ENCODE measurements at regions not wholly inside any gene's neighbourhood (a gene's known extent, or its start where the extent isn't known, plus 50 kb on each side); places are given as distances from the start of the nearest gene placed in this dataset.

DNA sequence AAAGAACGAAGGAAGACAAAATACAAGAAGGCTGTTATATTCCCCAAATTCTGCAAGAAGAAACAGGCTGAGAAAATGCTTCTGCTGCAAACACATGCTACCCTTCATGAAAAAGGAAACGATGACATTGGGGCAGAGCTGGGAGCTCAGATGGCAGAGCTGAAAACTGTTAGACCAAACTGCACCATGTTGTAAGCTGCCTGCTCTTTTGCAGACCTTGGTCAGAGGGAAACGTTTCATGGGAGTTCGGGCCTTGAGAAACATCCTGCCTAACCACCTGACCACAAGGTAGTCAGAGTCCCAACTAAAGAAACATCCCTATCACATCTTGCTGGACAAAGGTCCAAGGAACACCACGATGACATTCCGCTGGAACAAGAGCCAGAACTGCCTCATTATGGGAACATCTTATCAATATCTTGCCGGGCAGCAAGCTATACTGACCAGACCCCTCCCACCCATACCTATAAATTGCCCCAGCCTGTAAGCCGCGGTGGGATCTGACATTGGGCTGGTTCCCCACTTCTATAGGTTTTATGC is 110.7 kb upstream of the CTSC start:
- WGBS, 2 donors: 83 to 85% methylated on average over 9 of the region's 9 CpGs
- no peaks in the 10 kb centered on the region for H3K4me1 ChIP-seq
- H3K9me3 ChIP-seq: no peaks in the 10 kb centered on the region
- intact Hi-C loops (cut with DNase I): no loop called here
- DNase-seq: no peak
- H3K4me3 ChIP-seq: no peak overlapping the region
- H3K27me3 ChIP-seq: no peaks in the 10 kb centered on the region
- H3K27ac ChIP-seq: no peak overlapping the region
- H3K36me3 ChIP-seq: no peaks in the 10 kb centered on the region
- TF ChIP-seq, protein P1, sequence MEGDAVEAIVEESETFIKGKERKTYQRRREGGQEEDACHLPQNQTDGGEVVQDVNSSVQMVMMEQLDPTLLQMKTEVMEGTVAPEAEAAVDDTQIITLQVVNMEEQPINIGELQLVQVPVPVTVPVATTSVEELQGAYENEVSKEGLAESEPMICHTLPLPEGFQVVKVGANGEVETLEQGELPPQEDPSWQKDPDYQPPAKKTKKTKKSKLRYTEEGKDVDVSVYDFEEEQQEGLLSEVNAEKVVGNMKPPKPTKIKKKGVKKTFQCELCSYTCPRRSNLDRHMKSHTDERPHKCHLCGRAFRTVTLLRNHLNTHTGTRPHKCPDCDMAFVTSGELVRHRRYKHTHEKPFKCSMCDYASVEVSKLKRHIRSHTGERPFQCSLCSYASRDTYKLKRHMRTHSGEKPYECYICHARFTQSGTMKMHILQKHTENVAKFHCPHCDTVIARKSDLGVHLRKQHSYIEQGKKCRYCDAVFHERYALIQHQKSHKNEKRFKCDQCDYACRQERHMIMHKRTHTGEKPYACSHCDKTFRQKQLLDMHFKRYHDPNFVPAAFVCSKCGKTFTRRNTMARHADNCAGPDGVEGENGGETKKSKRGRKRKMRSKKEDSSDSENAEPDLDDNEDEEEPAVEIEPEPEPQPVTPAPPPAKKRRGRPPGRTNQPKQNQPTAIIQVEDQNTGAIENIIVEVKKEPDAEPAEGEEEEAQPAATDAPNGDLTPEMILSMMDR (IDR thresholded peaks at IDR 0.05): no peak
- TF ChIP-seq EP300 (IDR thresholded peaks at IDR 0.05) (no peak), POLR2AphosphoS5 (IDR thresholded peaks at IDR 0.05) (no peak), POLR2A (IDR thresholded peaks at IDR 0.05) (no peak)

DNA sequence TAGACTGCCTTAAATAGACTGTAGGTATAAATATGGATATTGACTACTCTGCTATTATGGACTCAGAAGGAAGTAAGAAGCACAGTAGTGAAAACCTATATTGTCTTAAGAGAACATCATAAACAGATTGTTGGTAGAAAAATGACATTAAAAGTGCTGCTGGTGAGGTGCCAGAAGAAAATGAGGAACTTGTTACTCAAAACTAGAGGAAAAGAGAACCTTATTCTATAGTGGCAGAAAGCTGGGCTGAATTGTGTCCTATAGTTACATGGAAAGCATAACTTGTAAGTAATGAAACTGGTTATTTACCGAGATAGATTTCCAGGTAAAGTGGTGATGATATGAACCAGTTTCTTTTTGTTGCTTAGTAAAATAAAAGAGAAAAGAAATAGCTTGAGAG is 109.7 kb upstream of the CTSC start:
- WGBS, 2 donors: 59 to 61% methylated on average over 1 of the region's 1 CpG
- Histone ChIP-seq H3K4me1 (no peaks in the 10 kb centered on the region), H3K27me3 (no peaks in the 10 kb centered on the region), H3K4me3 (no peak overlapping the region), H3K27ac (no peak overlapping the region), H3K9me3 (no peaks in the 10 kb centered on the region), H3K36me3 (no peaks in the 10 kb centered on the region)
- intact Hi-C loops (cut with DNase I): no loop called here
- no peak for DNase-seq
- TF ChIP-seq POLR2AphosphoS5 (IDR thresholded peaks at IDR 0.05) (no peak), EP300 (IDR thresholded peaks at IDR 0.05) (no peak), POLR2A (IDR thresholded peaks at IDR 0.05) (no peak)
- TF ChIP-seq, protein P1 (IDR thresholded peaks at IDR 0.05): no peak

DNA sequence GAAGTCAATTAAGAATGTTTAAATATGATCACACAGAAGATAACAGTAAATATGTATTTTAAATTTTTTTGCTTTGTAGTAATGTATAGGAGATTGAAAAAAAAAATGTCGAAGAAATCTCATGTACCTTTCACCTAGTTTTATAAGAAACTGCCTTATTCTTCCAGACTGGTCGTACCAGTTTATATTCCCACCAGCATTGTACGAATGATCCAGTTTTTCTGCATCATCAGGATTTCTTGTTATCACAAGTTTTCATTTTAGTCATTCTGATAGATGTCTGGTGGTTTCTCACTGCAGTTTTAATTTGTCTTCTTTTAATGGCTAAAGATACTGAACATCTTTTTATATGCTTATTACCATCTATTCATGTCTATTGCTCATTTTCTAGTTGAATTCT is 101.8 kb upstream of the CTSC start:
- Histone ChIP-seq H3K27ac (no peak overlapping the region), H3K27me3 (no peaks in the 10 kb centered on the region), H3K9me3 (no peaks in the 10 kb centered on the region), H3K4me1 (no peaks in the 10 kb centered on the region), H3K4me3 (no peak overlapping the region), H3K36me3 (no peaks in the 10 kb centered on the region)
- DNase-seq: no peak
- TF ChIP-seq POLR2AphosphoS5 (IDR thresholded peaks at IDR 0.05) (no peak), EP300 (IDR thresholded peaks at IDR 0.05) (no peak), POLR2A (IDR thresholded peaks at IDR 0.05) (no peak)
- TF ChIP-seq, protein P1 (IDR thresholded peaks at IDR 0.05): no peak
- intact Hi-C loops (cut with DNase I): no loop called here
- 46 to 84% methylated on average over 3 of the region's 3 CpGs for WGBS, 2 donors

DNA sequence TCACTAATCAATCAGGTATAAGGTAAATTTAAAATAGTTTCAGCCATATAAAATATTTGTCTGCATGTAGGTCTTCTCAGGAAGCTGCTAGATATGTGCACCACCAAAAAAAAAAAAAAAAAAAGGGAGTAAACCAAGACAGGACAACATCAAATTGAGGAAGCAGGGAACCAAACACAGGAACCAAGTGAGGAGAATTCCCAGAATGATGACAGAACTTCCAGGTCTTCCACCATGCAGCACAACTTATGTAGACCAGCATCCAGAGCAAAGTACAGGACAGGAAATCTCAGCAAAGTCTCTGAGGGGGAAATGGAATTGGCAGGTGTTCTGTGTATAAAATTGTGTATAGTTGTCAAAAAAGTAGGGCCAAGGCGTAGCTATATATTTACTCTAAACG is 101.2 kb upstream of the CTSC start:
- intact Hi-C loops (cut with DNase I): no loop called here
- TF ChIP-seq POLR2AphosphoS5 (IDR thresholded peaks at IDR 0.05): no peak
- TF ChIP-seq, protein P1 (IDR thresholded peaks at IDR 0.05): no peak
- no peak for TF ChIP-seq POLR2A (IDR thresholded peaks at IDR 0.05)
- no peak for TF ChIP-seq EP300 (IDR thresholded peaks at IDR 0.05)
- WGBS, 2 donors: 49 to 75% methylated on average over 2 of the region's 2 CpGs

DNA sequence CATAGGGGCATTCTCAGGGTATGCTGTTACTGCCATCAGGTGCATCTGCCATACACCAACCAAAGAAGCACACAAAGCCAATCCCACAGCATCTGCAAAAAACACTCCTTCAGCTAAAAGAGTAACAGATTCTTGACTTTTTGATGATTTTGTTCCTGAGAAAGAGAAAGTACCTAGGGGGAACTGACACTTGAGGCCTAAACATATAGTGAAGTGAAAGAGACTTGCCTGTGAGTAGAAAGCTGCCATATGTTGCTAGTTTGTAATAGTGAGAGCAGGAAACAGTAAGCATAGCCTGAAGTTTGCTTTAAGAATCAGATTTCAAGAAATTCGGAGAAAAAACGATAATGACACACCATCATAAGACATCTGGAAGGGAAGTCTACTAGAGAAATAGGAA is 97.9 kb upstream of the CTSC start:
- WGBS, 2 donors: 72 to 84% methylated on average over 2 of the region's 2 CpGs
- no peaks in the 10 kb centered on the region for H3K9me3 ChIP-seq
- H3K27ac ChIP-seq: no peak overlapping the region
- H3K4me1 ChIP-seq: no peaks in the 10 kb centered on the region
- H3K36me3 ChIP-seq: no peaks in the 10 kb centered on the region
- H3K27me3 ChIP-seq: no peaks in the 10 kb centered on the region
- intact Hi-C loops (cut with DNase I): no loop called here
- H3K4me3 ChIP-seq: no peak overlapping the region
- DNase-seq: no peak
- TF ChIP-seq EP300 (IDR thresholded peaks at IDR 0.05) (no peak), POLR2A (IDR thresholded peaks at IDR 0.05) (no peak), POLR2AphosphoS5 (IDR thresholded peaks at IDR 0.05) (no peak)
- TF ChIP-seq, protein P1 (IDR thresholded peaks at IDR 0.05): no peak

More for the DNA sequence above, 101.2 kb upstream of the CTSC start:
- no peak overlapping the region for H3K4me3 ChIP-seq
- H3K4me1 ChIP-seq: no peaks in the 10 kb centered on the region
- H3K27me3 ChIP-seq: no peaks in the 10 kb centered on the region
- no peaks in the 10 kb centered on the region for H3K9me3 ChIP-seq
- H3K27ac ChIP-seq: no peak overlapping the region
- no peak for DNase-seq
- H3K36me3 ChIP-seq: no peaks in the 10 kb centered on the region
